K562 (cell line): ENCODE measurements at regions not wholly inside any gene's neighbourhood (a gene's known extent, or its start where the extent isn't known, plus 50 kb on each side); places are given as distances from the start of the nearest gene placed in this dataset.

Source experiments
- CBX5 ChIP-seq: IDR thresholded peaks from 2 replicates; pipeline ENCODE4 v1.6.1; 2014; ENCODE audit warnings: low read depth, borderline replicate concordance
- CTCF ChIP-seq, 3 experiments: IDR thresholded peaks in 2 of 3; conservative IDR thresholded peaks in 1 of 3; 2 replicates each; pipeline ENCODE4 v1.5.1; 2011 to 2012; ENCODE audit warnings: low read length in 3 of 3, mild to moderate bottlenecking in 3 of 3, control low read depth in 2 of 3, improper control_type of control experiment in 1 of 3, inconsistent platforms in 1 of 3, low read depth in 1 of 3, mixed read lengths in 1 of 3, moderate library complexity in 1 of 3; ENCODE audit not compliant: insufficient read depth in 2 of 3
- E2F4 ChIP-seq: sonication (generic); formaldehyde crosslinking; IDR thresholded peaks from 2 replicates; pipeline ENCODE4 v1.8.0; 2022; ENCODE audit warnings: mild to moderate bottlenecking, low read depth, missing genetic modification reagents
- KLF16 ChIP-seq: IDR thresholded peaks from 2 replicates; pipeline ENCODE4 v1.6.1; 2016; ENCODE audit warnings: antibody characterized with exemption
- MXI1 ChIP-seq: IDR thresholded peaks from 2 replicates; pipeline ENCODE4 v1.6.1; 2011; ENCODE audit warnings: low read depth, mild to moderate bottlenecking, improper control_type of control experiment, low read length
- POLR2A ChIP-seq: fragments of 450-650 bp; conservative IDR thresholded peaks from 2 replicates; pipeline ENCODE4 v1.6.1; 2016
- REST ChIP-seq, 2 experiments: fragments of 450-650 bp; formaldehyde crosslinking in 1 of 2; IDR thresholded peaks; 2 replicates each; pipeline versions ENCODE4 v1.4.0 to v1.6.1; 2014 to 2020; ENCODE audit warnings: mild to moderate bottlenecking in 2 of 2, borderline replicate concordance in 1 of 2, low read depth in 1 of 2
- RFX1 ChIP-seq: fragments of 450-650 bp; IDR thresholded peaks from 2 replicates; pipeline ENCODE4 v1.6.1; 2016; ENCODE audit warnings: mild to moderate bottlenecking, moderate library complexity
- SUPT5H ChIP-seq: fragments of 450-650 bp; IDR thresholded peaks from 2 replicates; pipeline ENCODE4 v1.6.1; 2016
- ZMIZ1 ChIP-seq, 2 experiments: fragments of 150-350 bp in 1 of 2; IDR thresholded peaks; 2 replicates each; pipeline ENCODE4 v1.6.1; 2012 to 2016; ENCODE audit warnings: low read depth in 2 of 2, low read length in 2 of 2, mild to moderate bottlenecking in 1 of 2, moderate library complexity in 1 of 2
- ZNF586 ChIP-seq: fragments of 450-650 bp; formaldehyde crosslinking; conservative IDR thresholded peaks from 2 replicates; pipeline ENCODE4 v1.4.0; 2020; ENCODE audit warnings: mild to moderate bottlenecking, moderate library complexity
- TF ChIP-seq, protein P1 (sequence below): sonication (generic); formaldehyde crosslinking; IDR thresholded peaks from 2 replicates; pipeline ENCODE4 v1.9.0; 2022; ENCODE audit warnings: mild to moderate bottlenecking, missing genetic modification reagents
- TF ChIP-seq, protein P2 (sequence below): fragments of 450-650 bp; IDR thresholded peaks from 2 replicates; pipeline ENCODE4 v1.6.1; 2014; ENCODE audit warnings: low read depth, mild to moderate bottlenecking, moderate library complexity, borderline replicate concordance

- TF ChIP-seq, protein P1, sequence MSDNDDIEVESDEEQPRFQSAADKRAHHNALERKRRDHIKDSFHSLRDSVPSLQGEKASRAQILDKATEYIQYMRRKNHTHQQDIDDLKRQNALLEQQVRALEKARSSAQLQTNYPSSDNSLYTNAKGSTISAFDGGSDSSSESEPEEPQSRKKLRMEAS = no peak
- TF ChIP-seq CTCF (IDR thresholded peaks at IDR 0.05 in 2 of 3, conservative IDR thresholded peaks at IDR 0.05 in 1 of 3; ENCODE audit: insufficient read depth in 2 of 3, low read depth in 1 of 3, low read length in 3 of 3) (no peak), MXI1 (no peak), ZMIZ1 (IDR thresholded peaks at IDR 0.05; ENCODE audit: low read depth in 2 of 2, low read length in 2 of 2) (no peak), RFX1 (no peak), REST (IDR thresholded peaks at IDR 0.05; ENCODE audit: borderline replicate concordance) (no peak), REST (CRISPR knock-in tag; IDR thresholded peaks at IDR 0.05; ENCODE audit: low read depth) (no peak), ZNF586 (CRISPR knock-in tag) (no peak), KLF16 (no peak), E2F4 (CRISPR knock-in tag) (no peak), SUPT5H (no peak), CBX5 (no peak), POLR2A (no peak)
- TF ChIP-seq, protein P2, sequence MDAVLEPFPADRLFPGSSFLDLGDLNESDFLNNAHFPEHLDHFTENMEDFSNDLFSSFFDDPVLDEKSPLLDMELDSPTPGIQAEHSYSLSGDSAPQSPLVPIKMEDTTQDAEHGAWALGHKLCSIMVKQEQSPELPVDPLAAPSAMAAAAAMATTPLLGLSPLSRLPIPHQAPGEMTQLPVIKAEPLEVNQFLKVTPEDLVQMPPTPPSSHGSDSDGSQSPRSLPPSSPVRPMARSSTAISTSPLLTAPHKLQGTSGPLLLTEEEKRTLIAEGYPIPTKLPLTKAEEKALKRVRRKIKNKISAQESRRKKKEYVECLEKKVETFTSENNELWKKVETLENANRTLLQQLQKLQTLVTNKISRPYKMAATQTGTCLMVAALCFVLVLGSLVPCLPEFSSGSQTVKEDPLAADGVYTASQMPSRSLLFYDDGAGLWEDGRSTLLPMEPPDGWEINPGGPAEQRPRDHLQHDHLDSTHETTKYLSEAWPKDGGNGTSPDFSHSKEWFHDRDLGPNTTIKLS = no peak
Measured at GRCh38 chr4:152220201-152220666, 315.7 kb downstream of the FBXW7 start.
